Cardiac muscle cell (in vitro differentiated cells and primary cell): ENCODE measurements at regions not wholly inside any gene's neighbourhood (a gene's known extent, or its start where the extent isn't known, plus 50 kb on each side); places are given as distances from the start of the nearest gene placed in this dataset.

Experiments used
- DNase-seq, 2 donors: peaks; one replicate each; pipeline versions ENCODE4 v3.0.0 to v3.0.0-alpha.2; 2010 to 2017; ENCODE audit warnings: low read depth in 1 of 2, low spot score in 1 of 2
- H3K27ac ChIP-seq: fragments of 200-600 bp; sonication (generic); 2 replicates; pipeline ENCODE4 v1.5.1; 2016
- H3K27me3 ChIP-seq: fragments of 200-600 bp; sonication (generic); 2 replicates; pipeline ENCODE4 v1.6.0; 2016; ENCODE audit warnings: control low read depth
- H3K36me3 ChIP-seq: fragments of 200-600 bp; sonication (generic); 2 replicates; pipeline ENCODE4 v1.5.1; 2016; ENCODE audit warnings: control low read depth
- H3K4me1 ChIP-seq: fragments of 200-600 bp; sonication (generic); 2 replicates; pipeline ENCODE4 v1.8.1; 2017; ENCODE audit warnings: low read depth, mild to moderate bottlenecking, mixed run types
- H3K4me3 ChIP-seq: fragments of 200-600 bp; sonication (generic); 2 replicates; pipeline ENCODE4 v1.5.1; 2016; ENCODE audit warnings: mild to moderate bottlenecking
- H3K9me3 ChIP-seq: fragments of 200-600 bp; sonication (generic); 2 replicates; pipeline ENCODE4 v1.5.1; 2017; ENCODE audit warnings: low read depth, mild to moderate bottlenecking, control low read depth
- TF ChIP-seq, protein P1 (sequence below): IDR thresholded peaks from 2 replicates; pipeline ENCODE4 v1.5.1; 2012; ENCODE audit warnings: low read depth, mild to moderate bottlenecking, low read length

DNA sequence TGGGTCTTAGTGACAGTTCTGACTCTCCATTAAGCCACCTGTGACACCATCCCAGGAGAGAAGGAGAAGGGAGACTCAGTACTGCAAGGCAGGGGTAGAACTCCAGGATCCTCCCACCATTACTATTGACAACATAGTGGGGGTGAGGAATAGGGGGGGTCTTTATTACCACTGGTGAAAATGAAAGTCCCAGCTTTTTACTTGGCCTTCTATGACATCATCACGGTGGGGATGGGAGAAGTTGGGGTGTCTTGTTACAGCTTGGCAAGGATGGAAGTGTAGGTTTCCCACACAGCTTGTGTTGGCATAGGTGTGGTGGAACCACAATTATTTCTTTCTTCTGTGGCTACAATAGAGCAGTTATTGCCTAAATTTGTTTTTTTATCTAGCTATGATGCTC lies 203.9 kb upstream of the DTNA start:
- no peaks in the 10 kb centered on the region for H3K27me3 ChIP-seq

DNA sequence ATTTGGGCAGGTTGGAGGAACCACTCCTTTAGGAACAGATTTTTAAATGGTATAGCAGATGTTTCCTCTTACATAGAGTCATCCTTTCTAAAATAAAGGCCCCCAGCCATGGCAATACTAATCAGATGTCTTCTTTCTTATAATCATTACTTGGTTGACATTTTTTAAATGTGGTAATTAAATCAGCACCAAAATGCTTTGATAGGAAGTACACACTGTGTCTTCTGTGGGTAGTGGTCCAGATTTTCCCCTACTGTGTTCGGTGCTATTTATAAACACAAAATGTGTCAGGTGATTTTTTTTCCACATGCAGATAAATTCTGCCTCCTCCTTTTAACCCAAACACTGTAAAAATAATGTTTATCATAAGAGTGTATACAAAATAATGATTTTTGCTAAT lies 200.9 kb upstream of the DTNA start:
- Histone ChIP-seq H3K4me1 (no peaks in the 10 kb centered on the region), H3K27ac (no peak overlapping the region), H3K36me3 (no peaks in the 10 kb centered on the region), H3K27me3 (no peaks in the 10 kb centered on the region), H3K4me3 (no peak overlapping the region), H3K9me3 (no peaks in the 10 kb centered on the region)
- DNase-seq, result no peak
- TF ChIP-seq, protein P1, sequence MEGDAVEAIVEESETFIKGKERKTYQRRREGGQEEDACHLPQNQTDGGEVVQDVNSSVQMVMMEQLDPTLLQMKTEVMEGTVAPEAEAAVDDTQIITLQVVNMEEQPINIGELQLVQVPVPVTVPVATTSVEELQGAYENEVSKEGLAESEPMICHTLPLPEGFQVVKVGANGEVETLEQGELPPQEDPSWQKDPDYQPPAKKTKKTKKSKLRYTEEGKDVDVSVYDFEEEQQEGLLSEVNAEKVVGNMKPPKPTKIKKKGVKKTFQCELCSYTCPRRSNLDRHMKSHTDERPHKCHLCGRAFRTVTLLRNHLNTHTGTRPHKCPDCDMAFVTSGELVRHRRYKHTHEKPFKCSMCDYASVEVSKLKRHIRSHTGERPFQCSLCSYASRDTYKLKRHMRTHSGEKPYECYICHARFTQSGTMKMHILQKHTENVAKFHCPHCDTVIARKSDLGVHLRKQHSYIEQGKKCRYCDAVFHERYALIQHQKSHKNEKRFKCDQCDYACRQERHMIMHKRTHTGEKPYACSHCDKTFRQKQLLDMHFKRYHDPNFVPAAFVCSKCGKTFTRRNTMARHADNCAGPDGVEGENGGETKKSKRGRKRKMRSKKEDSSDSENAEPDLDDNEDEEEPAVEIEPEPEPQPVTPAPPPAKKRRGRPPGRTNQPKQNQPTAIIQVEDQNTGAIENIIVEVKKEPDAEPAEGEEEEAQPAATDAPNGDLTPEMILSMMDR, result no peak

More for the DNA sequence above, 203.9 kb upstream of the DTNA start:
- no peaks in the 10 kb centered on the region for H3K36me3 ChIP-seq
- H3K9me3 ChIP-seq, result no peaks in the 10 kb centered on the region
- DNase-seq, result no peak
- no peak overlapping the region for H3K27ac ChIP-seq
- H3K4me3 ChIP-seq, result no peak overlapping the region
- H3K4me1 ChIP-seq, result no peaks in the 10 kb centered on the region
- TF ChIP-seq, protein P1, result no peak

DNA sequence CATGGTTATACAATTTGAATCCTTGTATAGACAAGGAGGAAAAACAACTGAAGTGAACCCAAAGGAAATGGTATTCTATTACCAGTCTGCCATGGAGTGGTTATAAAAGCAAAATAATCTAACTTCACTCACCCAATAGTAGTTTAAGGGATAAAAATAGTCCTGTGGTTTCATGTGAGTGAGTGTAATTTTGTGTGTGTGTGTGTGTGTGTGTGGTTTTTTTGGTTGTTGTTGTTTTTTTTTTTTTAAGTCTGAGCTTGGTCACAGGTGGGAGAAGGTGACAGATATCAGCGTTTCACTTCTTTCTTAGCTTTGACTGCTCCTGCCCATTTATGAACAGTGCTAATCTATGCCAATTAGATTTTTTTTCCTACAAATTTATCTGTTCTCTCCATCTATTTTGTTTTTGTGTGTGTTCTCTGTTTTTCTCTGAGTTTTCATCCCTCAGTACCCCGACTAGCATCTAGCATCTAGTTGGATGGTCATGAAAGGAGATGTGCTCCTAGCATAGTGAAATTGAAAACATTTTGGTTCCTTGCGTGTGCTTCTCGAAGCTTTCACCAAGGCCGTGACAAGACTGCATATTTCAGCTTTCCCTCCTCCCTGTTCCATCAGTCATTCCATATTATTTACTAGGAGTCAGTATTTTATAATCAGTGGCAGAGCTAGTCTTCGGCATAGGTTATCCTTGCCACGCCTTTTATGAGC lies 200.1 kb upstream of the DTNA start:
- Histone ChIP-seq H3K4me1 (no peaks in the 10 kb centered on the region), H3K27me3 (no peaks in the 10 kb centered on the region), H3K27ac (no peak overlapping the region), H3K36me3 (no peaks in the 10 kb centered on the region), H3K9me3 (no peaks in the 10 kb centered on the region), H3K4me3 (no peak overlapping the region)
- TF ChIP-seq, protein P1, result no peak
- no peak for DNase-seq

DNA sequence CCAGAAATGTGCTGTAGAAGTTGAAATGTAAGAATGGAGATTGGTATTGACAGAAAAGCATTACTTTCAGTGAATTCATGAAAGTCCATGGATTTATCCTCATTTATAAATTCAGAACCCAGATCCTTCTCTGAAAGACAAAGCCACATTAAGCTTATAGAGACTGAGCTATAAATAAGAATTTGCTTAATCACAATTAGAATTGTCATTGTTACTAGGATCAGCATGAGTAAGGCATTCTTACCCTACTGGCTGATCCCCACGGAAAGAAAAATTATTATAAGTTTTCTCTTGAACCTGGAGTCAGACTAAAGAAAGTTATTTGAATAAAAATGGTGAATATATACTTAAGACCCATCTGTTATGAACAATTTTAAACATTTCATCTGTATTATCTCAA lies 199.2 kb upstream of the DTNA start:
- Histone ChIP-seq H3K27ac (no peak overlapping the region), H3K27me3 (no peaks in the 10 kb centered on the region), H3K4me3 (no peak overlapping the region), H3K4me1 (no peaks in the 10 kb centered on the region), H3K36me3 (no peaks in the 10 kb centered on the region), H3K9me3 (no peaks in the 10 kb centered on the region)
- TF ChIP-seq, protein P1, result no peak
- DNase-seq, result no peak

DNA sequence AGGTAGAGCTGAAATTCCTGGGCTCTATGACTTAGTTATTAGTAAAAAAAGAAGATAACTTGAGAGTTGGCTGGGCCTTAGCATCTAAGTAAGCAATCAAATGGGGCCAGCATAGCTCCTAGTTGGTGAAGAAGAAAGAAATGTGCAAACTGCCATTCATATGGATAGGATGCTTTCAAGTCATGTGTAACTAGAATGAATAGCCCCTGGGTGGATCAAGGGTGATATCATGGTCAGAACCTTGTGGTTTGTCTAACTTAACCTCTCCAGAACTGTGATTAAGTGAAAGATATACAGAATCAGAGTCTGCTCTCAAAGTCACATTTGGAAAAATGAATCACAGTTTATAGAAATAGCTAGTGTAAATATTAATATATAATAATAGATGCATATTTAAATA lies 198.7 kb upstream of the DTNA start:
- H3K9me3 ChIP-seq, result no peaks in the 10 kb centered on the region
- H3K36me3 ChIP-seq, result no peaks in the 10 kb centered on the region
- no peak overlapping the region for H3K27ac ChIP-seq
- TF ChIP-seq, protein P1, result no peak
- DNase-seq, result no peak
- no peaks in the 10 kb centered on the region for H3K4me1 ChIP-seq
- H3K4me3 ChIP-seq, result no peak overlapping the region
- H3K27me3 ChIP-seq, result no peaks in the 10 kb centered on the region
